A673 (cell line): ENCODE measurements at regions not wholly inside any gene's neighbourhood (a gene's known extent, or its start where the extent isn't known, plus 50 kb on each side); places are given as distances from the start of the nearest gene placed in this dataset.

Experiments used
- BruUV-seq: library from RNA; stranded (reverse); fragments of 400-500 nt; replicated peaks from 2 replicates; lab custom pipeline; 2021; lab: Mats Ljungman, UMichigan
- CTCF ChIA-PET: fragments of 300-600 bp; sonication (Branson Sonifier 250); formaldehyde crosslinking; loops from one replicate; lab custom pipeline; 2022; ENCODE audit warnings: antibody characterized with exemption; lab: Charles Lee
- POLR2A ChIA-PET: fragments of 300-600 bp; sonication (Branson Sonifier 250); formaldehyde crosslinking; loops from one replicate; lab custom pipeline; 2022; ENCODE audit warnings: antibody characterized with exemption; ENCODE audit not compliant: low non-redundant PET; lab: Charles Lee
- DNase-seq: peaks from one replicate; pipeline ENCODE4 v3.0.0-alpha.2; 2015; ENCODE audit warnings: low spot score
- H3K27ac ChIP-seq: fragments of 200-600 bp; sonication (generic); 2 replicates; pipeline ENCODE4 v1.5.1; 2016; ENCODE audit warnings: mixed run types, low read depth, mild to moderate bottlenecking, mixed read lengths, antibody characterized with exemption, low read length; ENCODE audit not compliant: poor library complexity, severe bottlenecking
- H3K27me3 ChIP-seq: fragments of 200-600 bp; sonication (generic); replicated peaks from 2 replicates; pipeline ENCODE4 v1.6.1; 2017; ENCODE audit warnings: mixed run types, low read depth, mild to moderate bottlenecking, mixed read lengths, antibody characterized with exemption, low read length; ENCODE audit not compliant: insufficient read depth, poor library complexity
- H3K36me3 ChIP-seq: fragments of 200-600 bp; sonication (generic); 2 replicates; pipeline ENCODE4 v1.6.1; 2016; ENCODE audit warnings: mixed run types, mild to moderate bottlenecking, mixed read lengths, antibody characterized with exemption, low read length; ENCODE audit not compliant: insufficient read depth, poor library complexity, severe bottlenecking
- H3K4me1 ChIP-seq: fragments of 200-600 bp; sonication (generic); 2 replicates; pipeline ENCODE4 v1.6.1; 2017; ENCODE audit warnings: mixed run types, mild to moderate bottlenecking, mixed read lengths, antibody characterized with exemption, low read length; ENCODE audit not compliant: insufficient read depth, poor library complexity, severe bottlenecking
- H3K4me3 ChIP-seq: fragments of 200-600 bp; sonication (generic); 2 replicates; pipeline ENCODE4 v1.5.1; 2016; ENCODE audit warnings: low read depth, mixed run types, mild to moderate bottlenecking, mixed read lengths, low read length; ENCODE audit not compliant: poor library complexity, severe bottlenecking
- H3K9me3 ChIP-seq: fragments of 200-600 bp; sonication (generic); 2 replicates; pipeline ENCODE4 v1.6.1; 2016; ENCODE audit warnings: mixed run types, low read depth, mild to moderate bottlenecking, mixed read lengths, antibody characterized with exemption, low read length; ENCODE audit not compliant: poor library complexity, severe bottlenecking
- EZH2 ChIP-seq: fragments of 200-600 bp; sonication (generic); IDR thresholded peaks from 2 replicates; pipeline ENCODE4 v1.6.1; 2017; ENCODE audit warnings: borderline replicate concordance, low read depth, mild to moderate bottlenecking, mixed read lengths, antibody characterized with exemption, low read length; ENCODE audit not compliant: poor library complexity, severe bottlenecking
- intact Hi-C: fragments of 100-400 bp; cut with micrococcal nuclease; formaldehyde crosslinking; loops from one replicate; pipeline ENCODE4 v1.10.0; 2022; ENCODE audit not compliant: unreplicated experiment
- TF ChIP-seq, protein P1 (sequence below): fragments of 300-800, 200-600 bp; sonication (generic); conservative IDR thresholded peaks from 2 replicates; pipeline ENCODE4 v1.5.1; 2017; ENCODE audit warnings: low read depth, mild to moderate bottlenecking, antibody characterized with exemption, low read length, moderate library complexity, mixed read lengths

GRCh38 chr12:58186914-58187313, 245.5 kb downstream of the ATP23 start:
- H3K9me3 ChIP-seq = no peaks in the 10 kb centered on the region
- H3K27me3 ChIP-seq = no peaks in the 10 kb centered on the region
- no peak for DNase-seq
- H3K4me1 ChIP-seq = no peaks in the 10 kb centered on the region
- no TSS peak for BruUV-seq
- intact Hi-C loops = no loop called here
- H3K36me3 ChIP-seq = no peaks in the 10 kb centered on the region
- TF ChIP-seq, protein P1, sequence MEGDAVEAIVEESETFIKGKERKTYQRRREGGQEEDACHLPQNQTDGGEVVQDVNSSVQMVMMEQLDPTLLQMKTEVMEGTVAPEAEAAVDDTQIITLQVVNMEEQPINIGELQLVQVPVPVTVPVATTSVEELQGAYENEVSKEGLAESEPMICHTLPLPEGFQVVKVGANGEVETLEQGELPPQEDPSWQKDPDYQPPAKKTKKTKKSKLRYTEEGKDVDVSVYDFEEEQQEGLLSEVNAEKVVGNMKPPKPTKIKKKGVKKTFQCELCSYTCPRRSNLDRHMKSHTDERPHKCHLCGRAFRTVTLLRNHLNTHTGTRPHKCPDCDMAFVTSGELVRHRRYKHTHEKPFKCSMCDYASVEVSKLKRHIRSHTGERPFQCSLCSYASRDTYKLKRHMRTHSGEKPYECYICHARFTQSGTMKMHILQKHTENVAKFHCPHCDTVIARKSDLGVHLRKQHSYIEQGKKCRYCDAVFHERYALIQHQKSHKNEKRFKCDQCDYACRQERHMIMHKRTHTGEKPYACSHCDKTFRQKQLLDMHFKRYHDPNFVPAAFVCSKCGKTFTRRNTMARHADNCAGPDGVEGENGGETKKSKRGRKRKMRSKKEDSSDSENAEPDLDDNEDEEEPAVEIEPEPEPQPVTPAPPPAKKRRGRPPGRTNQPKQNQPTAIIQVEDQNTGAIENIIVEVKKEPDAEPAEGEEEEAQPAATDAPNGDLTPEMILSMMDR = no peak
- no peak for TF ChIP-seq EZH2
- H3K27ac ChIP-seq = no peak overlapping the region
- CTCF ChIA-PET = no interaction called here
- POLR2A ChIA-PET = no interaction called here
- H3K4me3 ChIP-seq = no peak overlapping the region

- Histone ChIP-seq H3K9me3 (no peaks in the 10 kb centered on the region), H3K27me3 (no peaks in the 10 kb centered on the region), H3K36me3 (no peaks in the 10 kb centered on the region), H3K4me3 (no peak overlapping the region), H3K4me1 (no peaks in the 10 kb centered on the region), H3K27ac (no peak overlapping the region)
- no TSS peak for BruUV-seq
- DNase-seq = no peak
- CTCF ChIA-PET = no interaction called here
- POLR2A ChIA-PET = no interaction called here
- TF ChIP-seq, protein P1 = no peak
- TF ChIP-seq EZH2 = no peak
- intact Hi-C loops = no loop called here
These were observed 247.7 kb downstream of the ATP23 start for GRCh38 chr12:58189030-58189429.

DNA sequence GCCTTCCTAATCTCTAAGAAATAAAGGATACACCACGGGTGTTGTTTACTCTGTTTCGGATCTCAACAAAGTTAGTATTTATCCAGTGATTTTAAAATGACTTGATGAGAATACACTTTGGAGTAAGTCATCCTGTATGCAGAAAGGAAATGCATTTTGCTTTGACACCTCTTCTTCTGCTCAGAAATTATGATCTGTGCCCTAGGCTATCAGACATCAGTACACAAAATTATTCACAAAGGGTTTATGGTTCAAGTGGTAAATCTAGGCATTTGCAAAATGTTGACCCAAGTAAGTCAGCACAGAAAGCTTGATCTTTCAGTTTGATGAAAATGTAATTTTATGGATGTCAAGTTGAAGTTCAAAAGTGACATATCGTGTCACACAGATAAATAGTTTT, 248.5 kb downstream of the ATP23 start:
- Histone ChIP-seq H3K4me3 (no peak overlapping the region), H3K9me3 (no peaks in the 10 kb centered on the region), H3K4me1 (no peaks in the 10 kb centered on the region), H3K27ac (no peak overlapping the region), H3K27me3 (no peaks in the 10 kb centered on the region), H3K36me3 (no peaks in the 10 kb centered on the region)
- no TSS peak for BruUV-seq
- ChIA-PET POLR2A (no interaction called here), CTCF (no interaction called here)
- intact Hi-C loops = no loop called here
- DNase-seq = no peak
- TF ChIP-seq, protein P1 = no peak
- TF ChIP-seq EZH2 = no peak
